ENCODE measurements at regions not wholly inside any gene's neighbourhood (a gene's known extent, or its start where the extent isn't known, plus 50 kb on each side); places are given as distances from the start of the nearest gene placed in this dataset.

GRCh38 chr14:32008602-32009193 is 68.4 kb upstream of the ARHGAP5 start:
- Histone ChIP-seq H2AFZ (ENCODE audit: low read depth) (no peak overlapping the region), H3K4me3 (ENCODE audit: low read depth in 2 of 2, low read length in 1 of 2) (no peak overlapping the region), H4K20me1 (ENCODE audit: insufficient read depth) (no peaks in the 10 kb centered on the region), H3K9me3 (no peaks in the 10 kb centered on the region), H3F3A (replicated peaks; ENCODE audit: insufficient read depth) (peaks cover 27% of the 10 kb centered on the region), H3K79me2 (ENCODE audit: insufficient read depth) (no peaks in the 10 kb centered on the region), H3K9me2 (no peaks in the 10 kb centered on the region), H3K36me3 (replicated peaks in 1 of 2; ENCODE audit: control insufficient read depth in 1 of 2, insufficient read depth in 2 of 2, low read length in 1 of 2) (no peaks in the 10 kb centered on the region), H3K27me3 (ENCODE audit: insufficient read depth) (no peaks in the 10 kb centered on the region), H3K27ac (ENCODE audit: low read depth in 2 of 2, low read length in 1 of 2) (no peak overlapping the region), H3K4me2 (no peak overlapping the region), H3K9ac (no peak overlapping the region), H3K4me1 (ENCODE audit: control insufficient read depth in 1 of 2, insufficient read depth in 2 of 2, low read depth in 1 of 2, low read length in 1 of 2) (peaks cover 12 to 15% of the 10 kb centered on the region in 2 experiments; a peak in 3 of 4 replicates)
- WGBS (ENCODE audit: low lambda C conversion rate) = 83% methylated on average over 1 of the region's 1 CpG
- CTCF ChIA-PET = interaction anchor here (0.9 to 1.3 kb wide), 2 partner anchors 15 to 83 kb away, joined by 3 to 5 read pairs; no protein-coding TSS in a partner anchor
- DNase-seq = no peak
- TF ChIP-seq TAF1 (IDR thresholded peaks at IDR 0.05; ENCODE audit: borderline replicate concordance, low read depth, low read length) (no peak), RFX5 (IDR thresholded peaks at IDR 0.05; ENCODE audit: low read length) (no peak), TEAD4 (IDR thresholded peaks at IDR 0.05; ENCODE audit: borderline replicate concordance, insufficient read depth) (no peak), POLR2AphosphoS5 (IDR thresholded peaks at IDR 0.05; ENCODE audit: low read depth, low read length) (no peak), EP300 (IDR thresholded peaks at IDR 0.05; ENCODE audit: borderline replicate concordance in 1 of 2, low read depth in 1 of 2, low read length in 1 of 2) (no peak), JUND (IDR thresholded peaks at IDR 0.05) (no peak), YY1 (IDR thresholded peaks at IDR 0.05; ENCODE audit: low read depth) (no peak), REST (IDR thresholded peaks at IDR 0.05; ENCODE audit: low read depth, low read length) (no peak), FOXJ3 (CRISPR knock-in tag; IDR thresholded peaks at IDR 0.05) (no peak), NRF1 (IDR thresholded peaks at IDR 0.05; ENCODE audit: low read depth, low read length) (no peak), RXRA (IDR thresholded peaks at IDR 0.05; ENCODE audit: borderline replicate concordance, low read depth) (no peak), NFIC (IDR thresholded peaks at IDR 0.05; ENCODE audit: borderline replicate concordance) (no peak), CHD2 (IDR thresholded peaks at IDR 0.05; ENCODE audit: low read length, partially characterized antibody) (no peak)
- TF ChIP-seq, protein P1, sequence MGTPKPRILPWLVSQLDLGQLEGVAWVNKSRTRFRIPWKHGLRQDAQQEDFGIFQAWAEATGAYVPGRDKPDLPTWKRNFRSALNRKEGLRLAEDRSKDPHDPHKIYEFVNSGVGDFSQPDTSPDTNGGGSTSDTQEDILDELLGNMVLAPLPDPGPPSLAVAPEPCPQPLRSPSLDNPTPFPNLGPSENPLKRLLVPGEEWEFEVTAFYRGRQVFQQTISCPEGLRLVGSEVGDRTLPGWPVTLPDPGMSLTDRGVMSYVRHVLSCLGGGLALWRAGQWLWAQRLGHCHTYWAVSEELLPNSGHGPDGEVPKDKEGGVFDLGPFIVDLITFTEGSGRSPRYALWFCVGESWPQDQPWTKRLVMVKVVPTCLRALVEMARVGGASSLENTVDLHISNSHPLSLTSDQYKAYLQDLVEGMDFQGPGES (IDR thresholded peaks at IDR 0.05; ENCODE audit: low read depth, low read length) = no peak
- TF ChIP-seq, protein P2, sequence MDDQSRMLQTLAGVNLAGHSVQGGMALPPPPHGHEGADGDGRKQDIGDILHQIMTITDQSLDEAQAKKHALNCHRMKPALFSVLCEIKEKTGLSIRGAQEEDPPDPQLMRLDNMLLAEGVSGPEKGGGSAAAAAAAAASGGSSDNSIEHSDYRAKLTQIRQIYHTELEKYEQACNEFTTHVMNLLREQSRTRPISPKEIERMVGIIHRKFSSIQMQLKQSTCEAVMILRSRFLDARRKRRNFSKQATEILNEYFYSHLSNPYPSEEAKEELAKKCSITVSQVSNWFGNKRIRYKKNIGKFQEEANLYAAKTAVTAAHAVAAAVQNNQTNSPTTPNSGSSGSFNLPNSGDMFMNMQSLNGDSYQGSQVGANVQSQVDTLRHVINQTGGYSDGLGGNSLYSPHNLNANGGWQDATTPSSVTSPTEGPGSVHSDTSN (IDR thresholded peaks at IDR 0.05) = no peak
- TF ChIP-seq, protein P3, sequence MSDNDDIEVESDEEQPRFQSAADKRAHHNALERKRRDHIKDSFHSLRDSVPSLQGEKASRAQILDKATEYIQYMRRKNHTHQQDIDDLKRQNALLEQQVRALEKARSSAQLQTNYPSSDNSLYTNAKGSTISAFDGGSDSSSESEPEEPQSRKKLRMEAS (IDR thresholded peaks at IDR 0.05; ENCODE audit: low read depth) = no peak
- POLR2A ChIA-PET = no interaction called here
